ENCODE measurements at regions not wholly inside any gene's neighbourhood (a gene's known extent, or its start where the extent isn't known, plus 50 kb on each side); places are given as distances from the start of the nearest gene placed in this dataset.
"Not testable (repeated sequence)": the region's sequence is repeated elsewhere in the genome, so short reads cannot be mapped to it uniquely, and the experiment has no call there.

DNA sequence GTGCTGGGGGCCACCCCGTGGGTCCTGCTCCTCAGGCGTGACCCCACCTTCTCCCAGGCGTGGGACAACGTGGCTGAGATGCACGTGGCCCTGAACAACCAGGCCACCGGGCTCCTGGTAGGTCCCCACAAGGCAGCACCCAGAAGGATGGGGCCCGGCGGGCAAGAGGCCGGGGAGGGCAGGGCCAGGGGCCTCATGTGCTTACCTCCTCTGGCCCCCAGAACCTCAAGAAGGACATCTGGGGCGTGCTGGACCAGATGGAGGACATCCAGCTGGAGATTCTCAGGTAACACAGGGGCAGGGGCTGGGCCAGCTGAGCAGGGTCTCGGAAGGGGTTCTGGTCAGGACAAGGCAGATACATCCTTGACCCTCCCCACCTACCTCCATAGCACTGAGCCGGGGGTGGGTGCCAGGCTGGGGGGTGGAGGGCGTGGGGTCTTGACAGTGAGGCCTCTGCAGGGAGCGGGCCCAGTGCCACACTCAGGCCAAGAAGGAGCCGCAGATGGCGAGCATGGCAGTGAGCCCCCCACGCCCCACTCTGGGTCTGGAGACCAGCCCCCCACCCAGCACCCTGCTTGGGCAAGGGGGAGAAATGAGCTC, 186.3 kb downstream of the IGLL1 start:
- no peak for DNase-seq

DNA sequence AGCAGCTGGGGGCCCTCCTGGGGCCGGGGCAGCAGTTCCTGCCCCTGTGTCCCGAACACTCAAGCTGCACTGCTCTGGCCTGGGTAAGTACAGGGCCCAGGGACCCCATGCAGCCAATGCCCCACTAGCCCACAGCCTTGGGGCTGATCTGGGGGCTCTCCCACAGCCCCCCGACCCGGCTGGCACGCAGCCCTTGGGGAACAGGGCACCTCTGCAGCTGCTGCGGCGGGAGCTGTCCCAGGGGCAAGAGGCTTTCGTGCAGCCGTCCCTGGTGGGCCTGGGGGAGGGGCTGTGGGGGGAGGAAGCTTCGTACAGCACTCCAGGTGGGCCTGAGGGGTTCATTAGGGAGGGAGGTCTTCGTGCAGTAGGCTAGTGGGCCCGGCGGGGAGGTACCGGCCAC, 186.9 kb downstream of the IGLL1 start:
- not testable (repeated sequence) for DNase-seq

DNA sequence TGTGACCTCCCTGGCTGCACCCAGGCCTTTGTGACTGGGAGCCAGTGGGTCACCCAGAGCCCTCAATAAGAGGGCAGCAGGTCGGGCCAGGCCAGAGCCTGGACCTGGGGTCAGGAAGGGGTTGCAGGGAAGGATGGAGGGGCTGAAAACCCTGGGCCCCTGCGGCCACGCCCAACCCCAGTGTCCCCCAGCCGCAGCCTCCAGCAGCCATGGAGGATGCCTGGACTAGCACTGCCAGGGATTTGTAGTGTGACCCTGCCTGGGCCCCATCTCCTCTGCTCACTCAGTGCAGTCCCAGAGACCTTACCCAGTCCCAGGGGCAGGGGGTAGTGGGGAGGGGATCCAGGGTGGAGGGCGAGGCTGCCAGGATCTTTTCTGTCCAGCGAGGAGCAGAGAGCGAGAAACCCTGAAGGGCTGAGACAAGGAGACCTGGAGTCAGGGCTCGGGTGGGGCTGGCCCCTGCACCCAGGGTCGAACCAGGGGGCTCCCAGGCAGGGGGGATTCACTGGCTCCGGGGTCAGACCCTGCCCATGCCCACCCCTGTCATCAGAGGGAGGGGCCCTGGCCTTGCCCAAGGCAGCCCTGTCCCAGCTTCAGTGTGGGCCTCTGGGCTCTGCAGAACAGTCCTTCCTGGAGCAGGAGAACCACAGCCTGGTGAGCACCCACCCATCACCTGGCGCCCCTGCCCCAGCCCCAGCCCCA, 187.5 kb downstream of the IGLL1 start:
- DNase-seq = no peak

DNA sequence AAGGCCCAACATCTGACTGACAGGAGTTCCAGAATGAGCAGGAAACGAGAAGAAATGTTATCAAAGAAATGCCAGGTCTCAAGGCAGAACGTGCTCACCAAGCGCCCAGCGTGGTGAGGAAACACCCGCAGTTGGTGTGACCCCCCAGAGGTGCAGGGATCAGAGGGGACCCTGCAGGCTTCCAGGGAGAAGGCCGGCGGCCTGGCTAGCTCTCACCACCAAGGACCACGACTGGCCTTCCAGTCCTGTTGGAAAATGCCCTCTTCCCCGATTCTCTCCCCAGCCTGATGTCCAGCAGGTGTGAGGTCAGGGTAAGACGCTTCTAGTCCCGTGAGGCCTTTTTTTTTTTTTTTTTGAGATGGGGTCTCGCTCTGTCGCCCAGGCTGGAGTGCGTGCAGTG, 189.1 kb downstream of the IGLL1 start:
- no peak for DNase-seq

DNA sequence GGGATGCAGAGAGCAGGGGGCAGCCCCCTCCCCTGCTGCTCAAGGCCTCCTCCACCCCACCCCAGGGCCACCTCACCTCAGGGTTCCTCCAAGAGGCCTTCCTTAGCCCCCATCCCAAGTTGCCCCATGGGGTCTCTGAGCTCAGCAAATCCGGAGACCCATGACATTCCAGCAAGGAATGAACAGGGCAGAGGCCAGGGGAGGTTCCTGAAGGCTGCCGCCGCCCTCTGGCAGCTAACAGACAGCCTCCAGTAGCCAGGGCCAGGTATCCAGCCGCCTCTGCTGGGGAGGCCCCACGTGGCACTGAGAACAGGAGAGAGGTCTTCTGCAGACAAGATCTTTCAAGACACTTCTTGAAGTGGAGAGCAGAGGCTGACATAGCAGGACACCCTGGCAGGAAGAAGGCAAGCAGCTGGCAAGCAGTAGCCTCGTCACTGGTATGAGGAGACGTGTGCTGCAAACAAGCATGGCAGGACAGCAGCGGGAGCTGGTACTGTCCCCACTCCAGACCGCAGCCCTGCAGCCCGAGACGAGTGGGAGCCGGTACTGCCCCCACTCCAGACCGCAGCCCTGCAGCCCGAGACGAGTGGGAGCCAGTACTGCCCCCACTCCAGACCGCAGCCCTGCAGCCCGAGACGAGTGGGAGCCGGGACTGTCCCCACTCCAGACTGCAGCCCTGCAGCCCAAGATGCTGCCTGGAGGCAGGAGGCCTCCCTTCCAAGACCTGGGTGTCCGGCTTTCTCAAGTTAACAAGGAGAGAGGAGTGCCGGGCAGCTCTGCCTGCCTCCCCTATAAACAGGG, 190.6 kb downstream of the IGLL1 start:
- no peak for DNase-seq

DNA sequence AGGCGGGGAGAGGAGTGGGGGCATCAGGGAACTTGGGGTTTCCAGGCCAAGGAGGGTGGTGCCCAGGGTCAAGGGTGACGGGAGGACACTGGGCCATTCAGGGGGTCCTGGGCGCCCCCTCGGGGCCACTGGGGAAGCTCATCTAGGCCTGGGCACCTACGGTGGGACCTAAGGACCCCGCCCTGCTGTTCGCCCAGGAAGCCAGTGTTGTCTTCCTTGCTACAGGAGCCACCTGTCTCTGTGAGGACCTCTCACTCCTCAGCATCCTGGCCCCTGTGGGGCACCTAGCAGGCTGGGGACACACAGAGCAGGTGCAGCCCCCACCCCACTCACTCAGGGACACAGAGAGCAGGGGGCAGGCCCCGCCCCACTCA, 191.6 kb downstream of the IGLL1 start:
- no peak for DNase-seq

DNA sequence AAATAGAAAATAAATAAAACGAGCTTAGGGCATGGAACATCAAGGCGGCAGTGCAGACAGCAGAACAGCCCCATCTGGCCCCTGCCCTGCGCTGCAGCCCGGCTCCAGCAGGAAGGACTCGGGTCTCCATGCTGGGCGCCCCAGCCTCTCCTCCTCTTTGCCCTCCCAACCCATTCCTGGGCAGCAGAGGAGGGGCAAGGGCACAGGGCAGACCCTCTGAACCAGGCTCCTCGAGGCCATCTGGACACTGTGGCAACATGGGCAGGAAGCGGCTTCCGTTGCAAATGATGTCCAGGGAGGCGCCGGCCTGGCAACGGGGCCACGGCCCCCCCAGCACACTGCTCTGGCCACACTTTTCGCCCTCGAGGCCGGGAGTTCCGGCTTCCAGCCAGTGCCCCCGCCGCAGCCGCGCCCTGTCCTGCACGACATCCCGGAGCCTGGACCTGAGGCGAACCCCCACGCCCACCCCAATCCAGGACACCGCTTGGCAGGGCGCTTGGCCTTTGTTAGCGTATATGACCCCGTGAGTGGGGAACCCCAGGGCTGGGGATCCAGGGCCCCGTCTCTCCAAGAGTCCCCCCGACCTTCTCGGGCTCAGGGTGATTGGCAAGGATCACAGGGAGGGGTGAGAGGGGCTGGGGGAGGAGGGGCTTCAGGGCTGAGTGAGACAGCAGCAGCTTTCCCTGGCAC, 192.1 kb downstream of the IGLL1 start:
- DNase-seq = no peak

DNA sequence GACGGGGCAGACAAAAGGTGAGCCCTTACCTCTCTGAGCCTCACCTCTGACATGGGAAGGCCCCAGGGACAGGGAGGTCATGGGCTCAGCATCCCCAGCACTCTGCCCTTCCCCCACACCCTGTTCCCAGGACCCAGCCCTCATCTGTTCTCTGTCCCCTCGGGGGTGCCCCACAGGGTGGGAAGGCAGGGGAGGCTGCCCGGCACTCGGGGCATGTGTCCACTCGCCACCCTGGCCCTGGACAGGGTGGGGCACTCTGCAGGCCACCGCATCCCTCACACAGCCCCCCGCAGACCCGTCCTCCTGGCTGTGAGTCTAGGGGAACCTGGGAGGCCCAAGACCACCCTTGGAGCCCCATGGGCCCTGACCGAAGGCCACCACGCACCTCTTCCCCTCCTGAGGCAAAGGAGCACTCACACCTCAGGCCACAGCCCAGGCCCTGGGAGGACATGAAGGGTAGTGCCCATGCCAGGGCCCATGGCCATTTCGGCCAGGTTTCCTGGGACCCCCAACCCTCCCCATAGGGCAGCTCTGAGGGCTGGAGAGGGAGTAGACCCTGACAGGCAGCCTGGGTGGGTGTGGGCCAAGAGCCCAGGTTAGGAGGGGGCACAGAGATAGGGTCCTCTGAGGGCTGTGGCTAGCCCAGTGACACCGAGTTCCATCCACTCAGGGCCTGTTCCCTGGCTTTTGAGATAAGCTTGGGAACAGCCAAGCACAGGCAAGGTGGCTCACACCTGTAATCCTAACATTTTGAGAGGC, 193.1 kb downstream of the IGLL1 start:
- no peak for DNase-seq

DNA sequence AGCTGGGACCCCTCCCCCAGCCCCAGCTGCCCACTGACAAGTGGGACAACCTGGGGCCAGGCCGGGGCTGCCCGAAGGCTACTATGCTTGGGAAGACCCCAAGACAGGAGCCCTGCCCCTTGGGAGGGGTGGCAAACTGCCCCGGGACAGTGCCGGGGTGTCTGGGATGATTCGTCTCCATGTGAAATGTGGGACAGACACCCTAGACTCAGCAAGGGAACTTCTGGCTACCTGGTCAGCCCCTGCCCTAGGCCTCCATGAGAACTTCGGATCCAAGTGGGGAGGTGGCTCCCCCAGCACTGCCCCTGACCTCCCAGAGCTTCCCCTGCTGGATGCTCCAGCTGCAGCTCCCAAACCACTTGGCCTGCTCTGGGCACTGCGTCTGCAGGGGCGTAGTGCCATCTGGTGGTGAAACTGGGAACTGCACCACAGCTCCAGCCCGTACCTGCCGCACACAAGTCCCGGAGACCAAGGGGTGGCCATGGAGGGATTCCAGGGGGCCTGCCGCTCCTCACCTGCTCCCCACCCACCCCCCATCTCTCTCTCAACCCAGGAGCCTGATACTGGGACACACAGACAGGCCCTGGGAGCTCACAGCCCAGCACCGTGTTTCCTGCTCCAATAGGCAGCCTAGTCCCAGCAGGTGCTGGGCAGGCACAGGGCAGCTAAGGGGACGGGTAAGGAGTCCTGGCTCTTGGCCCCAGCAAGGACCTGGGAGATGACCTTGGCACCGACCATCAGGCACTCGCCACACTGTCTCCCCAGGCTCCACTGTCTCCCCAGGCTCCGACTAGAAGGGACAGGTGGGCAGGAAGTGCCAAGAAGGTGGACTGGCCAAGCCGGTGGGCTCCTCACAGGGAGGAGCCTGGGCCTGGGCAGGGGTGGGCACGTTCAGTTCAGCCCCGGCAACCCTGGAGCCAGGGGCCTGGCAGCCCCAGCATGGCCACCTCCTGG, 194.1 kb downstream of the IGLL1 start:
- peak; percentile 48 to 75 for DNase-seq

DNA sequence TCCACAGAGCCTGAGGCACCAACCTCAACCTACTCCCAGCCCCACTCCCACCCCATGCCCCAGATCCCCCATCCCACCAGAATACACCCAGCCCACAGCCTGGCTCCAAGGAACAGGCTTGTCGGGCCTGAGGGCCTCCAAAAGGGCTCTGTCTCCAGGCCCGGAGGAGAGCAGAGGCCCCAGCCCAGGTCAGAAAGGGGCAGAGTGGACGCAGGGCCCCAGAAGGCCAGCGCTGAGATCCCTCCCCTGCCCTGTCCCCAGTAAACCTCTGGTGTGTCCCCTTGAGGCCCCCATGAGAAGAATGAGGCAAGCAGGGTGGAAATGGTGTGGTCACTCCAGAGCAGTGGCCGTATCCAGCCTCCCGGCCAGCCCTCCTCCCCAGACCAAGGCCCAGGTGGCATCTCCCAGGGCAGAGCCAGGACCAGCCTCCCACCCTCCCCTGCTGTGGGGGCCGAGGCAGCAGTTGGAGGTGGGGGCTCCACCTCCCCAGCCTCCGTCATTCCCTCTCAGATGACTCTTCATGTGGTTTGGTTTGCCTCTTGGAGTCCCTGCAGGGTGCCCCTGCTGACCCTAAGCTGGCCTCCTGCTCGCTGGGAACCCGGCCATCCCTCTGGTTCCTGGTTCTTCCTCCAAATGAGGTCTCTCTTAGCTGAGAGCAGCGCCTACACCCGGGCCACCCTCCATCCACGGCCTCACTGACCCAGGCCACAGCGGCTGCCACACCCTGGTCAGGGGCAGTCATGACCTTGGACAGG, 195.0 kb downstream of the IGLL1 start:
- DNase-seq = no peak

DNA sequence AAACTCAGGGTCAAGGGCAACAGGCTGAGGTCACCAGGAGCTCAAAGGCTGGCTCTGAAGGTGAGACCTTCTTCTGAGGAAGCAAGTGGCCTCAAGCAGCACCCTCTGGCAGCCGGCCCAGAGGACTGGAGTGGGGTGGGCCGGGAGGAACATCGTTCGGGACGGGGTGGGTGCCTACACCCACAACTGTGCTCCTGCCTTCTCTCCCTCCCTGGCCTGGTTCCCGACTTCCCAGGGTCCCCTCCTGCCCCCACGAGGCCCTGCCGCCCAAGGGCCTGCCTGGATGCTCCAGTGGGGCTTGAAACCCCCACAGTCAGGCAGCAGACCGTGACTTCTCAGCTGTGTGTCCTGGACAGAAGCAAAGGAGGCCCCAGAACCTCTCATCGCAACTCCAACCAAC, 195.7 kb downstream of the IGLL1 start:
- no peak for DNase-seq

DNA sequence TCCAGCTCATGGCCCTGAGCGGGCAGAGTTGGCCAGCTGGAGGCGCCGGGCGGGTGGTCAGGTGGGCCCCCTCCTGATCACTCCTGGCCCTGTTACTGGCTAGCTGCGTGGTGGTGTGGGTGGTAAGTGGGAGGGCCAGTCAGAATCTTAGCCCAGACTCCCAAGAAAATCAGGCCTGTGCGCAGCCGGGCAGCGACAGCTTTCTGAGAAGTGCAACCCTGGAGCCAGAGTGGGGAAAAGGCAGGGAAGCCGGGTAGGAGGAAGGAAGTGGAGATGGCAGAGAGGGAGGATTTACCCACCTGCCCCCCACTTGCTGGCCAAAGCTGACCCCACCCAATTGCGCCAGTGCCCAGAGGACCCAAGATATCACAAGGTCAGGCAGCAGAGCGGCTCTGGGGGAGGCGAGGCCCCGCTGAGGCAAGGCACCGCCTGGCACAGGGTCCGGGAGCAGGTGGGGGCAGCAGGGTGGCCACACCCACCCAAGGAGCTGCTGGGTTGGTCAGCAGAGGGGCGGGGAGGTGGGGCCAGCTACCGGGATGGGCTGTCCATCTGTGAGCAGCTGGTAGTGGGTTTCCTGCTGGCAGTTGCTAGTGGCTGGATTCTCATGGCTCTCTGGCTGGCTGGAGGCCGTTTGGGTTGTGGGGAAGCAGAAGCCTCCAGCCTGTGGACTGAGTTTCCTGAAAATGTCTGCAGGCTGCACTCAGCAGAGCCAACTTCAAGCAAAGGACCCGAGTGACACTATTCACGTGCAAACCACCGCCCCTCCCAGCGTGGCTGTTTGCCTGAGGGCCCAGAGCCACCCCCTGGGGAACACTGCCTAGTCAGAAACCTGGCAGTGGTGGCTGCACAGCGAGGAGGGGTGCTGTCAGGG, 196.4 kb downstream of the IGLL1 start:
- no peak for DNase-seq

DNA sequence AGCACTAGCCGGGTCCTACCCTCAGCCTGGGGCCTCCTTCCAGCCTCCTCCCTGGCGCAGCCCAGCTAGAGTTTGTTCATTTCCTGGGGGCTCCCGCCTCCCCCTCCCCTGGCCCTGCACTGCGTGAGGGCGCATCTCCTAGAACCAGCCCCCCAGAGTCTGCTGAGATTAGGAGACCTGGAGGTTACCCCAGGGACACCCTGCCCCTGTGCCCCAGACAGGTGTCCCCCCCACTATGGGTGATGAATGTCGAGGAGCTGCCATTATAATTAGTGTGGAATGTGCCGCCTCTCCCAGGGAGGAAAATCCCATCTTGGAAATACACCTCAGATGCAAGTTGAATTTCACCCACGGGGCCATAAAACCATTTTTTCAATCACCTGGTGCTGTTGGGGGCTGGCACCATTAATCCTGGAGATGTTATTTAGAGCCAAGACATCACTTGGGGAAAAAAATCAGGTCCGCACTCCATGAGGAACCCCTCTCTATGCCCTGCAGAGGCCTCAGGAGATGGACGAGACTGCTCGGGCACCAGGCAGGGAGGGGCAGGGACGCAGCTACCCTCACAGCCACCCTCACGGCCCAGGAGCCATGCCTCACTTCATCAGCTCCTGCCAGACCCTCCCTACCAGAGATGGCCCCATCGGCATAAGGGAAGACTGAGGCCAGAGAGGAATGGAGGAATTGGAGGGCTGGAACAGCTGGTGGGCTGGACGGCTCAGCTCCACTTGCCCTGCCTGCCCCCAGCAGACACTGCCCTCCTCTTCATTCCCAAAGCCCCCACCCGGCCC, 197.5 kb downstream of the IGLL1 start:
- no peak for DNase-seq

DNA sequence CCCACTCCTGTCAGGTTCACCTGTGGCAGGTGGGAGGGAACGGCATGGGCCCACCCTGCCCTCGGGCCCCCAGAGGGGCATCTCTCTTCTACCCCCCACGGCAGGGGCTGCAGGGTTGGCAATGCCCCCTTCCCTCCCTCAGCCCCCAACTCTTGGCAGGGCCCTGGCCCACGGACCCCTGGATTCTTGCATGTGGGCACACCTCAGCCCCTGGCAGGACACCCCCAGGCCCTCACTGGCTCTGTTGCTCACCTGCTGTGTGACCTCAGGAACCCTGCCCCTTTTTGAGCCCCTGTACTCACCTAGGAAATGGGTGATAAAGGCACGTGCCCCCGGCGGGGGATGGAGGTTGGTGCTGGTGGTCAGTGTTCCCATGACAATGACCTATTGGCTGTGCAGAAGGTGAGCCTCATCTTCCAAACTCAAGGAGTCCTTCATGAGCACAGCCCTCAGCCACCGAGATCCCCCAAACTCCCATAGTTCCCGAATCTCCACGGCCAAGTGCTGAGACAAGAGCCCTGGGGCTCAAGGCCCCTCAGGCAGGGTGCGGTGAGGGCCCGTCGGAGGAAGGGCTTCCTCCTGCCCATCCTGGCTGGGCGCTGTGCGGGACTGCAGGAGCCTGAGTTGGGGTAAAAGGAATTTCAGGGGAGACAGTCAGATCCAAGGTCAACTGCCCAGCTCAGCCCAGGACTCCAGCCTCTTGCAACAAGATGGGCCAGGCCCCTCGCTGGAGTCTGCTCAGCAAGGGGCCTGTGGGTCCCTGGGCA, 198.2 kb downstream of the IGLL1 start:
- DNase-seq = no peak

DNA sequence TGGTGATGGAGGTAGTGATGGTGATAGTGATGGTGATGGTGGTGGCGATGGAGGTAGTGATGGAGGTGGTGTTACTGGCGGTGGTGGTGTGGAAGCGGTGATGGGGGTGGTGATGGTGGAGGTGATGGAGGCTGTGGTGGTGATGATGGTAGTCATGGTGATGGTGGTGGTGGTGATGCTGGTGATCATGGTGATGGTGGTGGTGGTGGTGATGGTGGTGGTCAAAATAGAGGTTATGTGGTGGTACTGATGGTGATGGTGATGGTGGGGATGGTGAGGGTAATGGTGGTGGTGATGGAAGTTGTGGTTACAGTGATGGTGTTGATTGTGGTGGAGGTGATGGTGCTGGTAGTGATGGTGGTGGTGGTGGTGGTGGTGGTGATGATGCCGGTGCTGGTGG, 199.2 kb downstream of the IGLL1 start:
- DNase-seq = no peak

DNA sequence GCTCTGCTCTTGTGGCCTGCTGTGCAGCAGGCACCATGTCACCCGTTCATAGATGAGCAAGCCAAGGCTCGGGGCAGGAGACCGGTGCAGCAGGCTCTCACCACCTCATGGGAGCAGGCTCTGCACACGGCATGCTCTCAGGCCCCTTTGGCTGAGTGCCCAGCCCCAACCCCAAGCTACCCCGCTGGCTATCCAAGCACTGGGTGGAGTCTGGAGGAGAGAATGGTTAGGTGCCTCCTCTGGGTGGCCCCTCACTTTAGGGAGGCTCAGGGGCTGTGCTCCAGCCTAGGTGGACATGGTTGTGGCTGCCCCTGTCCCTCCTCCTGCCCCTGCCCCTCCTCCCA, 199.9 kb downstream of the IGLL1 start:
- no peak for DNase-seq

DNA sequence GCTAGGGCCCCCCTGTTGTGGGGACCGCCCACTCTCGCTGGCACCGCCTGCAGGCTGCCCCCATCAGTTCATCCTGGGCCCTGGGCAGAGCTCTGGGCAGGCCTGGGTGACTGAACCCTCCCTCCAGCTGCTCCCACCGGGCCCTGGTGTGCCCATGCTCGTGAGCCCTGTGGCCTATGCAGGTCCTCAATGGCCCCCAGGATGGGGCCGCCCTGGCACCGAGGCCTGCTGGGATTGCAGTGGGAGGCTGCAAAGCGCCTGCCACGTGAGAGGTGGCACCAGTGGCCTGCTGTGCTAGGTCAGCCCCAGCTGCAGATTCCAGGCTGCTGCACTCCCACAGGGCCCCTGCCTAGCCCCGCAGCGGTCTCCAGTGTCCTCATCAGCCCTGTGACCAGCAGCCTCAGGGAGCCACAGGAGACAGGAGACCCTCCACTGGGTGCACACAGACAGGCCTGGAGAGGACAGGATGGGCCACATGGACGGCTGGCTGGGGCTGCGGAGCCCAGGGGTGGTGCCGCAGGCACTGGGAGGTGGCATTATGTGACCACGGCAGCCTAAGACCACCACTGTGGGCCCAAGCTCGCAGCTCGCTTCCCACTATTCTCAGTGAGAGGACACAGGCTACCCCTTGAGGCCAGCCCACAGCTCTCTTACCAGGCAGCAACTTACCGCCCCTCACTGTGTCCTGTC, 199.4 kb downstream of the BCR start:
- DNase-seq = not testable (repeated sequence)

DNA sequence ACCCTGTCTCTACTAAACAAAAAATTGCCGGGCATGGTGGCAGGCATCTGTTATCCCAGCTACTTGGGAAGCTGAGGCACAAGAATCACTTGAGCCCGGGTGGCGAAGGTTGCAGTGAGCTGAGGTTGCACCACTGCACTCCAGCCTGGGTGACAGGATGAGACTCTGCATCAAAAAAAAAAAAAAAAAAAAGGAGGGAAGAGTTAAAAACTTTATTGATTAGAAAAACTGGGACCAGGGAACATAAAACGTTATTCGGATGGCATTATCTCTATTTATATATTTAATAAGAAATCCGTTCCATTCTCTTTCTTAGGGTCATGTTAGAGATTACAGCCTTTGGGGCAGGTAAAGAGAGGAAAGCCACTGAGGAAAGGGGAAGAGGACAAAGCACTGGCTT, 197.5 kb downstream of the BCR start:
- DNase-seq = no peak
